Right ventricle myocardium inferior (tissue), 1 donor: ENCODE measurements at regions not wholly inside any gene's neighbourhood (a gene's known extent, or its start where the extent isn't known, plus 50 kb on each side); places are given as distances from the start of the nearest gene placed in this dataset.
"Not testable (repeated sequence)": the region's sequence is repeated elsewhere in the genome, so short reads cannot be mapped to it uniquely, and the experiment has no call there.

Source experiments
- ATAC-seq: fragments of 200-7000 bp; cut with Tn5 transposase; one replicate; pipeline ENCODE4 v1.9.1; 2020; ENCODE audit warnings: mild to moderate bottlenecking, moderate library complexity
- DNase-seq: peaks from one replicate; pipeline ENCODE4 v3.0.0; 2021; ENCODE audit errors: missing footprints
- intact Hi-C: fragments of 100-400 bp; cut with DNase I; formaldehyde crosslinking; loops from one replicate; pipeline ENCODE4 v1.11.0; 2022
- donor health status: DM: no; HTN: yes; CAD: no; lungs with severe emphysema.

- intact Hi-C loops: no loop called here
- DNase-seq (peak; percentile 88), ATAC-seq (peak; percentile 93)
Observed at GRCh38 chr1:234955107-234955731, 173.4 kb downstream of the TOMM20 start.

DNA sequence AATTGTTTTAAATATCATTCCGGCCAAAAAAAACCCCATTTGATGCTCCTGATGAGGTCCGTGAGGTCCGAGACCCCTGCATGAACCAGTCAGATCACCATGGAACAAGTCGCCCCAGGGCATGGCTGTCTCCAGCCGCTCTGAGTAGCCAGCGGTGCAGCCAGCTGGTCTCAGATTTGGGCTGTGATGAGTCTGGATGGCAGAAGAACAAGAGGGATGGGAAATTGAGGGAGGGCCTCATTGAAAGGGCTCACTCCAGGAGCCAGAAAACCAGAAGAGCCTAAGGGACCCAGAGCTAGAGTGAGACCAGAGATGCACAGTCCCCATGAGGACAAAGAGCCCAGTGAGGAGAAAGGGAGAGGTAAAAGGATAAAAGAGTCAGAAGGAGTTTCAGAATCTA, 174.0 kb downstream of the TOMM20 start:
- ATAC-seq (no peak), DNase-seq (no peak)
- intact Hi-C loops: no loop called here

DNA sequence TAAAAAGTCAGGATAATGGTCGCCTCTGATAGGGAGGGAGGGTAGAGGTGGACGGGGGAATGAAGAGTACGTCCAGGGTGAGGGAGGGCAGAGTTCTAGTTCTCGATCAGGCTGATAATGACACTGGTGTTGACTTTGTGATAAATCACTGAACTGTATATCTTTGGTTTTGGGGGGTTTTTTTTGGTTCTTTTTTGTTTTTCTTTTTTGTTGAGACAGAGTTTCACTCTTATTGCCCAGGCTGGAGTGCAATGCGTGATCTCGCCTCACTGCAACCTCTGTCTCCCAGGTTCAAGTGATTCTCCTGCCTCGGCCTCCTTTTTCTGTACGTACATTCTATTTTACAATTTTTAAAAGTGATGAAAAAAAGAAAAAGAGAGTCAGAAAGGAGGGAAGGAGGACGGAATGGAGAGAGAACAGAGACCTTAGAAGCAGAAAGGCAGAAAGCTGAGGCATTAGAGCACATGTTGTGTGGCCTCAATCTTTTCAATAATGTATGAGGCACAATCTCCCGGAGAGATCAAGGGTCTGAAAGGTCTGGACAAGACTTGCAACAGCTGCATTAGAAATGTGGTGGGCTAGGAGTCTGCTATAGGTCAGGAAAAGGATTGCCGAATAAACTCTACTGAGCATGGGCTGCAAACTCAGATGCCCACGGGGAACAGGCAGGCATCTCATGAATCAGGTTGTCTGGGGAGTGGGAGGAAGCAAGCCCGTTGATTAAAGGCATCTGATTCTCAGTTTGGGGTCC, 174.8 kb downstream of the TOMM20 start:
- no peak for DNase-seq
- intact Hi-C loops: no loop called here
- ATAC-seq: no peak

GRCh38 chr1:234950598-234950997, 178.0 kb downstream of the TOMM20 start:
- no peak for ATAC-seq
- intact Hi-C loops: no loop called here
- DNase-seq: no peak

GRCh38 chr1:234949528-234949927, 179.1 kb downstream of the TOMM20 start:
- ATAC-seq, DNase-seq, intact Hi-C loops: not testable (repeated sequence)

- intact Hi-C loops: no loop called here
- DNase-seq (no peak), ATAC-seq (peak; percentile 20)
Observed at GRCh38 chr1:234944439-234945344, 183.9 kb downstream of the TOMM20 start.

DNA sequence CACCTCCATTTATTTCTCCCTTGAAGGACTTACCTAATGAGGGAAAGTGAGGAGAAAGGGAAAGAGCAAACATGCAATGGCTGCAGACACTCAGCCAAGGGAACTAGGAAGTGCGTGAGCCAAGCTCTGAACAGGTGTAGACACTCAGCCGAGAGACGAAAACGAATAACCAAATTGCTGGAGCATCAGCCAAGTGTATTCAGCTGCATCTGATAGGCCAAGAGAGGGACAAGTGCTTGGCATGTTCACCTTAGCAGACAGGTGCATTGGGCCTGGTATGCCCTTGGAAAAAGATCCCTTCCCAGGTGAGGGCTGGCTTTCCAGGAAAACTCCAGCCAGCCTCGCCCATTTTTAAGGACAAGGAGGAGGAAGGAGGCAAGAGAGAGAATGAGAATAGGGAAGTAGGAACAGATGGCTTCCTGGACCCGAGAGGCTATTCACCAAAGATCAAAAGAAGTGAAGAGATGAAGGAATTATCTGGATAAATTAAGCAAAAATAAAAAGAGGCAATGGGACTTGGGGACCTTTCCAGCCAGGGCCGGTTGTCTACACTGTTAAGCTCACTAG, 184.7 kb downstream of the TOMM20 start:
- DNase-seq: no peak
- ATAC-seq: no peak
- intact Hi-C loops: no loop called here

GRCh38 chr1:234942879-234943506, 185.6 kb downstream of the TOMM20 start:
- intact Hi-C loops: no loop called here
- ATAC-seq: no peak

DNA sequence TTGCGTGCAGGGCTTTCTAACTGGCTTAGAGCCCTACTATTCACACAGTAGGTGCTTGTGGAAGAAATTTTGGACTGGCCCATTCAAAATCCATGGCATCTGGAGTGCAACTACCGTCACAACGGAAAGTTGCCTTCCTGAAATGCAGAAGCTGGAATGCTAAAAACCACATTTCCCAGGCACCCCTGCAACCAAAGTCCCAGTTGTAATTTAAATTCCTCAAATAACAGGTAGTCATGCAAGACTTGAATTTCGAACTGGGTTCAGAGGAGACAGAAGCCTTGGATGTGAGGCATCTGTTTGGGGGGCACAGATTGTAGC, 186.7 kb downstream of the TOMM20 start:
- intact Hi-C loops: no loop called here
- ATAC-seq (no peak), DNase-seq (no peak)

More at GRCh38 chr1:234942879-234943506, 185.6 kb downstream of the TOMM20 start:
- DNase-seq: no peak

GRCh38 chr1:234941321-234942011, 187.2 kb downstream of the TOMM20 start:
- ATAC-seq (no peak), DNase-seq (no peak)
- intact Hi-C loops: no loop called here

DNA sequence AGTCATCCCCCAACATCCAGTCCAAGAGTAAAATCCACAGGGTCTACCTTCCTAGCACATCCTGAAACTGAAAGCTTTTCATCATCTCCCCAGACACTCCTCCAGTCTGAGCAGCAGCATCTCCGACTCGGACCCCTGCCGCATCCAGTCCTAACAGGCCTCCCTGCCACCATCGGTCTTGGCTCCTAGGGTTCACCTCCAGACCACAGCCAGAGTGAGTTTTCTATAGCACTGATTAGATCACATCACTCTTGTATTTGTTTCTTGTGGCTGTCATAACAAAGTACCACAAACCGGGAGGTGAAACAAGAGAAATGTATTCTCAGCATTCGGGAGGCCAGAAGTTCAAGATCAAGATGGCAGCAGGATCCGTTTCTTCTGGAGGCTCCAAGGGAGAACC, 187.8 kb downstream of the TOMM20 start:
- ATAC-seq: no peak
- intact Hi-C loops: no loop called here
- DNase-seq: no peak

DNA sequence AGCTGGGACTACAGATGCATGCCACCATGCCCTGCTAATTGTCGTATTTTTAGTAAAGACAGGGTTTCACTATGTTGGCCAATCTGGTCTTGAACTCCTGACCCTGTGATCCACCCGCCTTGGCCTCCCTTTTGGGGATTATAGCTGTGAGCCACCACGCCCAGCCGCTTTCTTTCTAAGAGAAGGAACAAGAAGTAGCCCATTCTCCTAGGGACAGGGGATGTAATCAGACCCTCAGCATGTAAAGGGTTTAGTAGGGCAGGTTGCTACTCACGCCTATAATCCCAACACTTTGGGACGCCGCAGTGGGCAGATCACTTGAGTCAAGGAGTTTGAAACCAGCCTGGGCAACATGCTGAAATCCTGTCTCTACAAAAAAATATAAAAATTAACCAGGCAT, 189.7 kb downstream of the TOMM20 start:
- ATAC-seq (no peak), DNase-seq (no peak)
- intact Hi-C loops: no loop called here

DNA sequence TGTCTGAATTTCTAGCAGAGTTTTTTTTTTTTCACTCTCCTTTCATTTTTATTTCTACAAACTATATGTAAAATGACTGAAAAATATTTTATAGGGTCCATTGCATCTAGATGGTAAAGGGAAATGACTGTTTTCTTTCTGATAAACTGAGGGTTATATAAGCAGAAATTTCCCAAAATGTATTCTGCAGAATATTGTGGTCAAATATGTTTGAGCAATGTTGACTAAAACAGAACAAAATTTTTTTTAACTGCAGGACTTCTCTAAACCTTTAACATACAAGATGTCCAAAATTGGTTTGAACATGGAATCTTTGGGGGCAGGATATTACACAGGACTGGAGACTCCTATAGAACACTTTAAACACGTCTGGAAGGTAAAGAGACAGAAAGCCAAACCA, 190.5 kb downstream of the TOMM20 start:
- intact Hi-C loops: no loop called here
- DNase-seq (no peak), ATAC-seq (no peak)

GRCh38 chr1:234936612-234937389, 191.8 kb downstream of the TOMM20 start:
- no peak for DNase-seq
- intact Hi-C loops: no loop called here
- ATAC-seq: peak; percentile 16

DNA sequence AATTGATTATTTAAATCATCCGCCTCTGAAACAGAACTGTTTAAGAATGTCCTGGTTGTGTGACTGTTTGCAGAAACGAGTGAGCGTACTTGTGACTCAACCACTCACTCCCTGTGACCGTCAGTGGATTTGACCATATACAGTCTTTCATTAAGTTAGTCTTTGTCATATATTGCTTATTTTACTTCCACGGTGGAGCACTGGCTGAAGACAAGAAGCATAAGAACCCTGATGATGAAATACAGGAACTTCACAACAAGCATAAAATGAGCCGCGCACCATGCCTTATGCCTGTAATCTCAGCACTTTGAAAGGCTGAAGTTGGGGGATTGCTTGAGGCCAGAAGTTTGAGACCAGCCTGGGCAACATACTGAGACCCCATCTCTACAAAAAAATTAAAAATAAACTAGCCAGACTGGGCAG, 194.0 kb downstream of the TOMM20 start:
- no peak for ATAC-seq
- intact Hi-C loops: no loop called here
- no peak for DNase-seq

DNA sequence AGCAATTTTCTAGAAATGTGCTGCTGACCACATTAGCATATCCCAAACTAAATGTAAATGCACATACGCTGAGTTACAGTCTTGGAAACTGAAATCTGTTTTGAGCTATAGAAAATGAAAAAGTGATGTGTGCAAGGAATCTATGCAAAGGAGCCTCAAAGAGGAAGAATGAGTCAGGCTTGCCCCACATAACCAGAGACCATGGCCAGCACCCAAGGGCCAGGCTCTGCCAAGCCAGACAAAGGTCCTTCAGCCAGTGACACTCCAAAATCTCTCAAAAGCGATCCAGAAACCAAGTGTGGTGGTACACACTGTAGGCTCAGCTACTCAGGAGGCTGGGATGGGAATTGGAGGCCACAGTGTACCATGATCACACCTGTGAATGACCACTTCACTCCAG, 195.2 kb downstream of the TOMM20 start:
- peak; percentile 62 for ATAC-seq
- intact Hi-C loops: no loop called here
- peak; percentile 82 for DNase-seq

- no peak for DNase-seq
- peak; percentile 87 for ATAC-seq
- intact Hi-C loops: no loop called here
Observed at GRCh38 chr1:234932511-234933430, 195.9 kb downstream of the TOMM20 start.
